DND-41 (cell line): ENCODE measurements at regions not wholly inside any gene's neighbourhood (a gene's known extent, or its start where the extent isn't known, plus 50 kb on each side); places are given as distances from the start of the nearest gene placed in this dataset.
A peak's percentile ranks its signal among the peaks of the same experiment; 100 is the strongest.

ENCODE experiments used
- ATAC-seq: fragments of 200-7000 bp; cut with Tn5 transposase; 3 replicates; pipeline ENCODE4 v1.9.1; 2021; ENCODE audit warnings: low read depth; ENCODE audit not compliant: insufficient read depth
- DNase-seq: peaks from one replicate; pipeline ENCODE4 v3.0.0-alpha.2; 2020
- H2AFZ ChIP-seq: 2 replicates; pipeline ENCODE4 v1.6.0; 2012; ENCODE audit warnings: low read depth, low read length
- H3K27ac ChIP-seq: 2 replicates; pipeline ENCODE4 v1.5.1; 2012; ENCODE audit warnings: low read length, inconsistent platforms
- H3K27me3 ChIP-seq: fragments of 200-600 bp; sonication (generic); 2 replicates; pipeline ENCODE4 v1.6.0; 2012; ENCODE audit warnings: low read length, mild to moderate bottlenecking, inconsistent platforms; ENCODE audit not compliant: insufficient read depth, poor library complexity
- H3K36me3 ChIP-seq: 2 replicates; pipeline ENCODE4 v1.5.1; 2012; ENCODE audit warnings: low read length, inconsistent platforms; ENCODE audit not compliant: insufficient read depth
- H3K4me1 ChIP-seq: 2 replicates; pipeline ENCODE4 v1.5.1; 2012; ENCODE audit warnings: mild to moderate bottlenecking, low read length; ENCODE audit not compliant: insufficient read depth
- H3K4me2 ChIP-seq: 2 replicates; pipeline ENCODE4 v1.6.0; 2012; ENCODE audit warnings: mild to moderate bottlenecking, moderate library complexity, low read length, inconsistent platforms; ENCODE audit not compliant: insufficient read depth
- H3K4me3 ChIP-seq, 2 experiments: fragments of 200-600 bp in 1 of 2; shearing (Covaris generic) in 1 of 2; 2 replicates each; pipeline ENCODE4 v1.5.1; 2012 to 2016; ENCODE audit warnings: inconsistent platforms in 2 of 2, low read length in 2 of 2, mild to moderate bottlenecking in 2 of 2, low read depth in 1 of 2, moderate library complexity in 1 of 2
- H3K79me2 ChIP-seq: 2 replicates; pipeline ENCODE4 v1.6.0; 2012; ENCODE audit warnings: low read length, inconsistent platforms; ENCODE audit not compliant: insufficient read depth
- H3K9ac ChIP-seq: 2 replicates; pipeline ENCODE4 v1.6.0; 2012; ENCODE audit warnings: low read depth, mild to moderate bottlenecking, inconsistent platforms, low read length, moderate library complexity
- H3K9me3 ChIP-seq: 2 replicates; pipeline ENCODE4 v1.5.1; 2012; ENCODE audit warnings: low read length, moderate library complexity, mild to moderate bottlenecking, inconsistent platforms; ENCODE audit not compliant: insufficient read depth, severe bottlenecking
- H4K20me1 ChIP-seq: 2 replicates; pipeline ENCODE4 v1.6.0; 2012; ENCODE audit warnings: low read length; ENCODE audit not compliant: insufficient read depth
- EZH2 ChIP-seq: IDR thresholded peaks from 3 replicates; pipeline ENCODE4 v1.6.1; 2012; ENCODE audit warnings: borderline replicate concordance, low read depth, mild to moderate bottlenecking, moderate library complexity, low read length, inconsistent platforms; ENCODE audit not compliant: severe bottlenecking
- TF ChIP-seq, protein P1 (sequence below): IDR thresholded peaks from 2 replicates; pipeline ENCODE4 v1.5.1; 2012; ENCODE audit warnings: borderline replicate concordance, low read length, moderate library complexity, mild to moderate bottlenecking; ENCODE audit not compliant: poor library complexity, severe bottlenecking; ENCODE audit errors: extremely low read depth

DNA sequence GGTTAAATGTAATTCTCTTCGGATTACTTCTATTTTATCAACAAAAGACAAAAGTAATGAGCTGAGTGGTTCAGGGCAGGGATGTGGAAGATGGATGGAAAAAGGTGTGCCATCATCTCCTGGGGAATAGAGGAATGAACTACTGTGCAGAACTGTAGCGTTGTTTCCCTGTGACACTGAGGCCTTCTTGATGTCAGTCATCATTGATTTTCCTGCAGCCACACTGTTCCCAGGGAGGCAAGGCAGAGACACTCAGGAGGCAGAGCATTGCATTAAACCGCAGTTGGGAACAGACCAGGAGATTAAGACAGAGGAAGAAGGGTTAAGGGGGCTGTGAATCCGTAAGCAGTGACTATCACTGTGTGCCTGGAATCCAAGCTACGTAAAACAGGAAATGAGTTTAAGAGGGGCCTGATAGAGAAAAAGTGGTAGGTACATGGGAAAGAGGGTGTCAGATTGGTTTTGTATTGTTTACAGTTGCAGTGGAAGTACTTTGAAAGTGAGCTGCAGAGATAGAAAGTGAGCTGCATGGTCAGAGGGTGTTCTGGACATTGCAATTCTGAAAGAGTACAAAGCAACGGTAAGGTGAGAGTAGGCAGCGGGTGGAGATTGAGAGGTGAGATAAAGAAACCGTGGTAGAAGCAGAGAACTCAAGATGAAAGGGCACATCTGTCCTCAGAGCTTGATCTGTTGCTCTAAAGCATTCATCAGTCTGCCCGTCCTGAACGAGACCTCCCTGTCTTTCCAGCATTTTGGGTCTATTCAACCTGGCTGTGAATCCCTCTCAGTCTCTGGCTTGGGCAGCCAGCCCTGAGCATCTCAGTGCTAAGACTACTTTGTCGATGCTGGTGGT lies 793.4 kb upstream of the CELF4 start:
- Histone ChIP-seq H2AFZ (peak overlapping the region; percentile 48), H3K27me3 (no peaks in the 10 kb centered on the region), H4K20me1 (no peaks in the 10 kb centered on the region), H3K4me2 (peak overlapping the region; percentile 49), H3K4me1 (peaks cover 20% of the 10 kb centered on the region), H3K36me3 (no peaks in the 10 kb centered on the region), H3K79me2 (no peaks in the 10 kb centered on the region), H3K4me3 (peak overlapping the region in 1 of 2 experiments; percentile 3; a peak in 1 of 4 replicates), H3K9ac (peak overlapping the region; percentile 4; the same call in 1 of the 2 replicates), H3K27ac (peak overlapping the region; percentile 56), H3K9me3 (no peaks in the 10 kb centered on the region)
- ATAC-seq (peak; percentile 90), DNase-seq (peak; percentile 64)
- TF ChIP-seq EZH2: no peak
- TF ChIP-seq, protein P1, sequence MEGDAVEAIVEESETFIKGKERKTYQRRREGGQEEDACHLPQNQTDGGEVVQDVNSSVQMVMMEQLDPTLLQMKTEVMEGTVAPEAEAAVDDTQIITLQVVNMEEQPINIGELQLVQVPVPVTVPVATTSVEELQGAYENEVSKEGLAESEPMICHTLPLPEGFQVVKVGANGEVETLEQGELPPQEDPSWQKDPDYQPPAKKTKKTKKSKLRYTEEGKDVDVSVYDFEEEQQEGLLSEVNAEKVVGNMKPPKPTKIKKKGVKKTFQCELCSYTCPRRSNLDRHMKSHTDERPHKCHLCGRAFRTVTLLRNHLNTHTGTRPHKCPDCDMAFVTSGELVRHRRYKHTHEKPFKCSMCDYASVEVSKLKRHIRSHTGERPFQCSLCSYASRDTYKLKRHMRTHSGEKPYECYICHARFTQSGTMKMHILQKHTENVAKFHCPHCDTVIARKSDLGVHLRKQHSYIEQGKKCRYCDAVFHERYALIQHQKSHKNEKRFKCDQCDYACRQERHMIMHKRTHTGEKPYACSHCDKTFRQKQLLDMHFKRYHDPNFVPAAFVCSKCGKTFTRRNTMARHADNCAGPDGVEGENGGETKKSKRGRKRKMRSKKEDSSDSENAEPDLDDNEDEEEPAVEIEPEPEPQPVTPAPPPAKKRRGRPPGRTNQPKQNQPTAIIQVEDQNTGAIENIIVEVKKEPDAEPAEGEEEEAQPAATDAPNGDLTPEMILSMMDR: no peak

DNA sequence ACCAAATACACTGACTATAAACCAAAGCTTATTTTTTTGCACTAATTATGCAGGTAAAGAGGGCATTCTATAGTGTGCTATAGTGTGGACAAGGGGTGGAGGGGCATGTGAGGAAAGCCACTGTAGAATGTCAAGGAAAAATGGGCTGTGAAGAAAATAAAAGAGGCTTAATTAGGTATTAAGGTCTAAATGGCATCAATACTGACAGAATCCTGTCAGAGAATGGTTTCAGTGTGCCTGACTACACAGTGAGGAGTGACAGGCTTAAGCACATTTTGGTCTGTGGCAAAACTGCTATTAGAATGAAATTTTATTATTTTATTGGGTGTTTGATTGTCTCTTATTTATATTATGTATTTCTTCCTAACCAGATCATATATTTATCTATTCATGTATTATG lies 787.6 kb upstream of the CELF4 start:
- H4K20me1 ChIP-seq: no peaks in the 10 kb centered on the region
- H3K9ac ChIP-seq: no peak overlapping the region
- no peak overlapping the region for H2AFZ ChIP-seq
- no peak overlapping the region for H3K4me3 ChIP-seq
- TF ChIP-seq, protein P1: no peak
- TF ChIP-seq EZH2: no peak
- no peak overlapping the region for H3K27ac ChIP-seq
- no peaks in the 10 kb centered on the region for H3K9me3 ChIP-seq
- no peaks in the 10 kb centered on the region for H3K79me2 ChIP-seq
- no peak overlapping the region for H3K4me2 ChIP-seq
- peaks cover 1% of the 10 kb centered on the region for H3K4me1 ChIP-seq
- H3K27me3 ChIP-seq: no peaks in the 10 kb centered on the region
- DNase-seq (no peak), ATAC-seq (no peak)
- no peaks in the 10 kb centered on the region for H3K36me3 ChIP-seq

- no peaks in the 10 kb centered on the region for H3K79me2 ChIP-seq
- H3K4me1 ChIP-seq: no peaks in the 10 kb centered on the region
- no peak overlapping the region for H2AFZ ChIP-seq
- no peak for TF ChIP-seq EZH2
- TF ChIP-seq, protein P1: no peak
- H3K9me3 ChIP-seq: no peaks in the 10 kb centered on the region
- H3K36me3 ChIP-seq: no peaks in the 10 kb centered on the region
- no peak overlapping the region for H3K9ac ChIP-seq
- no peak overlapping the region for H3K27ac ChIP-seq
- H3K4me2 ChIP-seq: no peak overlapping the region
- ATAC-seq: no peak
- DNase-seq: no peak
- H3K4me3 ChIP-seq: no peak overlapping the region
- no peaks in the 10 kb centered on the region for H4K20me1 ChIP-seq
- H3K27me3 ChIP-seq: no peaks in the 10 kb centered on the region
Observed at GRCh38 chr18:38350141-38350540, 784.5 kb upstream of the CELF4 start.
